ENCODE measurements at regions not wholly inside any gene's neighbourhood (a gene's known extent, or its start where the extent isn't known, plus 50 kb on each side); places are given as distances from the start of the nearest gene placed in this dataset.

- ATAC-seq (ENCODE audit: low FRiP score in 2 of 2) (no peak), DNase-seq (no peak)
- Histone ChIP-seq H3K4me3 (no peak overlapping the region), H3K27ac (no peak overlapping the region), H3K36me3 (no peaks in the 10 kb centered on the region), H3K4me1 (no peaks in the 10 kb centered on the region), H3K9me3 (no peaks in the 10 kb centered on the region), H3K27me3 (no peaks in the 10 kb centered on the region)
- WGBS, 2 donors = 76 to 79% methylated on average over 11 of the region's 11 CpGs
- no peak for TF ChIP-seq POLR2AphosphoS5 (IDR thresholded peaks at IDR 0.05)
- TF ChIP-seq, protein P1, sequence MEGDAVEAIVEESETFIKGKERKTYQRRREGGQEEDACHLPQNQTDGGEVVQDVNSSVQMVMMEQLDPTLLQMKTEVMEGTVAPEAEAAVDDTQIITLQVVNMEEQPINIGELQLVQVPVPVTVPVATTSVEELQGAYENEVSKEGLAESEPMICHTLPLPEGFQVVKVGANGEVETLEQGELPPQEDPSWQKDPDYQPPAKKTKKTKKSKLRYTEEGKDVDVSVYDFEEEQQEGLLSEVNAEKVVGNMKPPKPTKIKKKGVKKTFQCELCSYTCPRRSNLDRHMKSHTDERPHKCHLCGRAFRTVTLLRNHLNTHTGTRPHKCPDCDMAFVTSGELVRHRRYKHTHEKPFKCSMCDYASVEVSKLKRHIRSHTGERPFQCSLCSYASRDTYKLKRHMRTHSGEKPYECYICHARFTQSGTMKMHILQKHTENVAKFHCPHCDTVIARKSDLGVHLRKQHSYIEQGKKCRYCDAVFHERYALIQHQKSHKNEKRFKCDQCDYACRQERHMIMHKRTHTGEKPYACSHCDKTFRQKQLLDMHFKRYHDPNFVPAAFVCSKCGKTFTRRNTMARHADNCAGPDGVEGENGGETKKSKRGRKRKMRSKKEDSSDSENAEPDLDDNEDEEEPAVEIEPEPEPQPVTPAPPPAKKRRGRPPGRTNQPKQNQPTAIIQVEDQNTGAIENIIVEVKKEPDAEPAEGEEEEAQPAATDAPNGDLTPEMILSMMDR (IDR thresholded peaks at IDR 0.05) = no peak
- TF ChIP-seq EP300 (IDR thresholded peaks at IDR 0.05) = no peak
- TF ChIP-seq POLR2A (IDR thresholded peaks at IDR 0.05) = no peak
Measured at GRCh38 chr5:58358501-58359178, 101.2 kb downstream of the PLK2 start.

- no peaks in the 10 kb centered on the region for H3K27me3 ChIP-seq
- no peaks in the 10 kb centered on the region for H3K9me3 ChIP-seq
- H3K27ac ChIP-seq = no peak overlapping the region
- WGBS, 2 donors = 94 to 95% methylated on average over 4 of the region's 4 CpGs
- no peaks in the 10 kb centered on the region for H3K36me3 ChIP-seq
- TF ChIP-seq, protein P1 (IDR thresholded peaks at IDR 0.05) = no peak
- TF ChIP-seq POLR2AphosphoS5 (IDR thresholded peaks at IDR 0.05) (no peak), EP300 (IDR thresholded peaks at IDR 0.05) (no peak), POLR2A (IDR thresholded peaks at IDR 0.05) (no peak)
- no peak overlapping the region for H3K4me3 ChIP-seq
- DNase-seq (no peak), ATAC-seq (ENCODE audit: low FRiP score in 2 of 2) (no peak)
- no peaks in the 10 kb centered on the region for H3K4me1 ChIP-seq
Measured at GRCh38 chr5:58357799-58358500, 101.9 kb downstream of the PLK2 start.

DNA sequence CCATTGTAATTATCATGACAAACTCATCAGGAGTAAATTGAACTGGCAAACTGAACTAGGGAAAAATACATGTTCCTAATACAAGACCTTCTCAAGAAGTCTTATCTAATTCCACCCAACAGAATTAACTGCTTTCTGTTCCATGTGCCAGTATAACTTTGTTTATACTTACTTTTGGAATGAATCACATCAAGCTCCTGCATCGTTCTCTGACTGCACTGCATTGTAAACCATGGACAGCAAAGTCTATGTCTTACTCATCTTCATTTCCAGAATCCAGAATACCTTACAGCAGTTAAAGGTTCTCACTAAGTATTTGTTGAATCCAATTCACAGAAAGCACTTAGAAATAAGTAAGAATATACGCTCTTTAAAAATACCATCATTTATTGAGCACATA is 102.8 kb downstream of the PLK2 start:
- DNase-seq (no peak), ATAC-seq (ENCODE audit: low FRiP score in 2 of 2) (no peak)
- Histone ChIP-seq H3K36me3 (no peaks in the 10 kb centered on the region), H3K9me3 (no peaks in the 10 kb centered on the region), H3K27ac (no peak overlapping the region), H3K4me3 (no peak overlapping the region), H3K27me3 (no peaks in the 10 kb centered on the region), H3K4me1 (no peaks in the 10 kb centered on the region)
- TF ChIP-seq POLR2AphosphoS5 (IDR thresholded peaks at IDR 0.05) (no peak), POLR2A (IDR thresholded peaks at IDR 0.05) (no peak), EP300 (IDR thresholded peaks at IDR 0.05) (no peak)
- TF ChIP-seq, protein P1 (IDR thresholded peaks at IDR 0.05) = no peak
- 77 to 81% methylated on average over 2 of the region's 2 CpGs for WGBS, 2 donors

DNA sequence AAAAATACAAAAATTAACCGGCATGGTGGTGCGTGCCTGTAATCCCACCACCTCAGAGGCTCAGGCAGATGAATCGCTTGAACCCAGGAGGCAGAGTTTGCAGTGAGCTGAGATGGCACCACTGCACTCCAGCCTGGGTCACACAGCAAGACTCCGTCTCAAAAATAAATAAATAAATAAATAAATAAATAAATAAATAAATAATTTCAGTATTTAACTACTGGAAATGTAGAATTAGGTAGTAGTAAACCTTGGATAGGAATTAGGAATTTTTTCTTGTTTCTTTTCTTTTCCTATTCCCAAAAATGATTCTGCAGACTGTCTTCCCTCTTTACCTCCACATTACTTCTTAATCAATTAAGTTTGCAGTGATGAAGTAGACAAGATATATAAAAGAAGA is 103.2 kb downstream of the PLK2 start:
- no peaks in the 10 kb centered on the region for H3K9me3 ChIP-seq
- WGBS, 2 donors = 97 to 100% methylated on average over 4 of the region's 4 CpGs
- H3K4me3 ChIP-seq = no peak overlapping the region
- H3K27ac ChIP-seq = no peak overlapping the region
- H3K4me1 ChIP-seq = no peaks in the 10 kb centered on the region
- DNase-seq (no peak), ATAC-seq (ENCODE audit: low FRiP score in 2 of 2) (no peak)
- TF ChIP-seq, protein P1 (IDR thresholded peaks at IDR 0.05) = no peak
- no peak for TF ChIP-seq EP300 (IDR thresholded peaks at IDR 0.05)
- TF ChIP-seq POLR2A (IDR thresholded peaks at IDR 0.05) = no peak
- no peak for TF ChIP-seq POLR2AphosphoS5 (IDR thresholded peaks at IDR 0.05)
- H3K27me3 ChIP-seq = no peaks in the 10 kb centered on the region
- no peaks in the 10 kb centered on the region for H3K36me3 ChIP-seq
